ENCODE measurements at regions not wholly inside any gene's neighbourhood (a gene's known extent, or its start where the extent isn't known, plus 50 kb on each side); places are given as distances from the start of the nearest gene placed in this dataset.

- Mint-ChIP-seq H3K9me3 (no peaks in the 10 kb centered on the region), H3K27me3 (ENCODE audit: low read depth) (no peaks in the 10 kb centered on the region), H3K36me3 (no peaks in the 10 kb centered on the region), H3K27ac (no peak overlapping the region), H3K4me3 (no peak overlapping the region), H3K4me1 (peaks cover 31% of the 10 kb centered on the region)
- DNase-seq (ENCODE audit: low spot score in 2 of 2, unreplicated experiment in 2 of 2) = no peak
- TF ChIP-seq CTCF (IDR thresholded peaks at IDR 0.05; ENCODE audit: unreplicated experiment) = no peak
Observed at GRCh38 chr2:146994246-146994645, 850.6 kb upstream of the ACVR2A start.

- Mint-ChIP-seq H3K4me1 (peaks cover 24% of the 10 kb centered on the region), H3K9me3 (no peaks in the 10 kb centered on the region), H3K27me3 (ENCODE audit: low read depth) (no peaks in the 10 kb centered on the region), H3K27ac (no peak overlapping the region), H3K36me3 (no peaks in the 10 kb centered on the region), H3K4me3 (no peak overlapping the region)
- no peak for TF ChIP-seq CTCF (IDR thresholded peaks at IDR 0.05; ENCODE audit: unreplicated experiment)
- DNase-seq (ENCODE audit: low spot score in 2 of 2, unreplicated experiment in 2 of 2) = no peak
Observed at GRCh38 chr2:146992466-146992865, 852.4 kb upstream of the ACVR2A start.

GRCh38 chr2:146992057-146992456 lies 852.8 kb upstream of the ACVR2A start:
- Mint-ChIP-seq H3K9me3 (no peaks in the 10 kb centered on the region), H3K27me3 (ENCODE audit: low read depth) (no peaks in the 10 kb centered on the region), H3K27ac (no peak overlapping the region), H3K36me3 (no peaks in the 10 kb centered on the region), H3K4me3 (no peak overlapping the region), H3K4me1 (peaks cover 24% of the 10 kb centered on the region)
- no peak for DNase-seq (ENCODE audit: low spot score in 2 of 2, unreplicated experiment in 2 of 2)
- no peak for TF ChIP-seq CTCF (IDR thresholded peaks at IDR 0.05; ENCODE audit: unreplicated experiment)

- no peaks in the 10 kb centered on the region for H3K9me3 Mint-ChIP-seq
- no peaks in the 10 kb centered on the region for H3K27me3 Mint-ChIP-seq (ENCODE audit: low read depth)
- DNase-seq (ENCODE audit: low spot score in 2 of 2, unreplicated experiment in 2 of 2) = no peak
- H3K4me3 Mint-ChIP-seq = no peak overlapping the region
- peaks cover 32% of the 10 kb centered on the region for H3K4me1 Mint-ChIP-seq
- no peak for TF ChIP-seq CTCF (IDR thresholded peaks at IDR 0.05; ENCODE audit: unreplicated experiment)
- H3K36me3 Mint-ChIP-seq = no peaks in the 10 kb centered on the region
- H3K27ac Mint-ChIP-seq = no peak overlapping the region
Observed at GRCh38 chr2:146990311-146991054, 854.3 kb upstream of the ACVR2A start.

- Mint-ChIP-seq H3K4me1 (peaks cover 32% of the 10 kb centered on the region), H3K27ac (no peak overlapping the region), H3K27me3 (ENCODE audit: low read depth) (no peaks in the 10 kb centered on the region), H3K9me3 (no peaks in the 10 kb centered on the region), H3K4me3 (no peak overlapping the region), H3K36me3 (no peaks in the 10 kb centered on the region)
- TF ChIP-seq CTCF (IDR thresholded peaks at IDR 0.05; ENCODE audit: unreplicated experiment) = no peak
- no peak for DNase-seq (ENCODE audit: low spot score in 2 of 2, unreplicated experiment in 2 of 2)
Observed at GRCh38 chr2:146989741-146990140, 855.1 kb upstream of the ACVR2A start.

Measured in mesothelial cell of epicardium (in vitro differentiated cells).